HG03064 (cell line): ENCODE measurements at regions not wholly inside any gene's neighbourhood (a gene's known extent, or its start where the extent isn't known, plus 50 kb on each side); places are given as distances from the start of the nearest gene placed in this dataset.
"Not testable (repeated sequence)": the region's sequence is repeated elsewhere in the genome, so short reads cannot be mapped to it uniquely, and the experiment has no call there.

Source experiments
- ATAC-seq: cut with Tn5 transposase; IDR thresholded peaks from one replicate; pipeline ENCODE4 v1.9.1; 2021; ENCODE audit warnings: low read depth; ENCODE audit not compliant: unreplicated experiment

GRCh38 chr16:16448423-16448822, 69.5 kb downstream of the NPIPA7 start:
- not testable (repeated sequence) for ATAC-seq

GRCh38 chr16:16449712-16450237, 70.8 kb downstream of the NPIPA7 start:
- ATAC-seq = not testable (repeated sequence)

- not testable (repeated sequence) for ATAC-seq
These were observed 72.9 kb downstream of the NPIPA7 start for GRCh38 chr16:16451721-16452410.

- not testable (repeated sequence) for ATAC-seq
These were observed 79.6 kb downstream of the NPIPA7 start for GRCh38 chr16:16458579-16458978.

GRCh38 chr16:16463792-16464191, 84.9 kb downstream of the NPIPA7 start:
- not testable (repeated sequence) for ATAC-seq

GRCh38 chr16:16488919-16489318, 110.0 kb downstream of the NPIPA7 start:
- ATAC-seq = not testable (repeated sequence)

- ATAC-seq = not testable (repeated sequence)
These were observed 110.5 kb downstream of the NPIPA7 start for GRCh38 chr16:16489466-16489865.

GRCh38 chr16:16494114-16494513, 115.2 kb downstream of the NPIPA7 start:
- ATAC-seq = not testable (repeated sequence)

- not testable (repeated sequence) for ATAC-seq
These were observed 116.1 kb downstream of the NPIPA7 start for GRCh38 chr16:16494998-16495397.

- not testable (repeated sequence) for ATAC-seq
These were observed 120.9 kb downstream of the NPIPA7 start for GRCh38 chr16:16499875-16500274.

- ATAC-seq = not testable (repeated sequence)
These were observed 128.1 kb downstream of the NPIPA7 start for GRCh38 chr16:16507041-16507440.

GRCh38 chr16:16508344-16508743, 129.4 kb downstream of the NPIPA7 start:
- not testable (repeated sequence) for ATAC-seq

- ATAC-seq = not testable (repeated sequence)
These were observed 140.5 kb downstream of the NPIPA7 start for GRCh38 chr16:16519395-16519794.

- not testable (repeated sequence) for ATAC-seq
These were observed 142.5 kb downstream of the NPIPA7 start for GRCh38 chr16:16521239-16522002.

GRCh38 chr16:16526998-16527397, 148.1 kb downstream of the NPIPA7 start:
- not testable (repeated sequence) for ATAC-seq

GRCh38 chr16:16530744-16531143, 151.8 kb downstream of the NPIPA7 start:
- ATAC-seq = not testable (repeated sequence)

GRCh38 chr16:16535565-16535964, 156.6 kb downstream of the NPIPA7 start:
- not testable (repeated sequence) for ATAC-seq

GRCh38 chr16:16536151-16536550, 157.2 kb downstream of the NPIPA7 start:
- ATAC-seq = not testable (repeated sequence)

- ATAC-seq = not testable (repeated sequence)
These were observed 170.8 kb downstream of the NPIPA7 start for GRCh38 chr16:16549710-16550109.

- not testable (repeated sequence) for ATAC-seq
These were observed 171.9 kb downstream of the NPIPA7 start for GRCh38 chr16:16550824-16551223.

GRCh38 chr16:16552819-16553340, 173.9 kb downstream of the NPIPA7 start:
- ATAC-seq = not testable (repeated sequence)
